22Rv1 (cell line): ENCODE measurements at regions not wholly inside any gene's neighbourhood (a gene's known extent, or its start where the extent isn't known, plus 50 kb on each side); places are given as distances from the start of the nearest gene placed in this dataset.

ENCODE experiments used
- H3K27ac ChIP-seq: fragments of 450-650 bp; 2 replicates; pipeline ENCODE4 v1.5.1; 2017
- ZFX ChIP-seq: fragments of 450-650 bp; IDR thresholded peaks from 2 replicates; pipeline ENCODE4 v1.6.1; 2017; ENCODE audit warnings: antibody characterized with exemption, borderline replicate concordance
- TF ChIP-seq, protein P1 (sequence below): fragments of 450-650 bp; IDR thresholded peaks from 2 replicates; pipeline ENCODE4 v1.5.1; 2017; ENCODE audit warnings: mild to moderate bottlenecking

DNA sequence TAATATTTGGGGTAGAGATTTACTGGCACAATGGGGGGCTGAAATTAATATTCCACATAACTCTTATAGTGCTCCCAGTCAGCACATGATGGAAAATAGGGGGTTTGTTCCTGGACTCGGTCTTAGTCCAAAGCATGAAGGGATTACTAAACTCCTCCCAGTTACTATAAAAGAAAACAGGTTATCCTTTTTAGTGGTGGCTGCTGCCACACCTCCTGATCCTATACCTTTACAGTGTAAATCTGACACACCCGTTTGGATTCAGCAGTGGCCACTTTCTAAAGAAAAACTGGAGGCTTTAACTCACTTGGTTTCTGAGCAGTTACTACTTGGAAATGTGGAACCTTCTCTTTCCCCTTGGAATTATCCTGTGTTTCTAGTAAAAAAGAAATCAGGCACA is 572.9 kb upstream of the PTGER4 start:
- no peak overlapping the region for H3K27ac ChIP-seq
- TF ChIP-seq, protein P1, sequence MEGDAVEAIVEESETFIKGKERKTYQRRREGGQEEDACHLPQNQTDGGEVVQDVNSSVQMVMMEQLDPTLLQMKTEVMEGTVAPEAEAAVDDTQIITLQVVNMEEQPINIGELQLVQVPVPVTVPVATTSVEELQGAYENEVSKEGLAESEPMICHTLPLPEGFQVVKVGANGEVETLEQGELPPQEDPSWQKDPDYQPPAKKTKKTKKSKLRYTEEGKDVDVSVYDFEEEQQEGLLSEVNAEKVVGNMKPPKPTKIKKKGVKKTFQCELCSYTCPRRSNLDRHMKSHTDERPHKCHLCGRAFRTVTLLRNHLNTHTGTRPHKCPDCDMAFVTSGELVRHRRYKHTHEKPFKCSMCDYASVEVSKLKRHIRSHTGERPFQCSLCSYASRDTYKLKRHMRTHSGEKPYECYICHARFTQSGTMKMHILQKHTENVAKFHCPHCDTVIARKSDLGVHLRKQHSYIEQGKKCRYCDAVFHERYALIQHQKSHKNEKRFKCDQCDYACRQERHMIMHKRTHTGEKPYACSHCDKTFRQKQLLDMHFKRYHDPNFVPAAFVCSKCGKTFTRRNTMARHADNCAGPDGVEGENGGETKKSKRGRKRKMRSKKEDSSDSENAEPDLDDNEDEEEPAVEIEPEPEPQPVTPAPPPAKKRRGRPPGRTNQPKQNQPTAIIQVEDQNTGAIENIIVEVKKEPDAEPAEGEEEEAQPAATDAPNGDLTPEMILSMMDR, result no peak
- TF ChIP-seq ZFX, result no peak

DNA sequence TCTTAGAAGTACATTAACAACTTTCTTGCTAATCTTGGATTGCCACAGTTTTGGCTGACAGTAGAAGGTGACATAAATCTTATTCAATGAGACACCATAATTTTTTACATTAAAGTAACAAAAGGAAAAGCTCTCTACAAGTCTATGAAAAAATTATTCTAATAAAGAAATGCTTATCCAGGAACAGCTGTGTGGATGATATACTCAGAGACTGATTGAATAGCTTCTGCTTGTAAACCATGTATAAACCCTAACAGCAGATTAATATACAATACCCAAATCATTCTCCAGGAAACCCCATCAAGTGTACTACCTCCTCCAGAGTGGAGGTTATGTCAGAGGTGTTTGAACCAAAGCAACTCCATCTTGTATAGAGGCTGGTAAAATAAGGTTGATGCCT is 581.4 kb upstream of the PTGER4 start:
- TF ChIP-seq, protein P1, result no peak
- TF ChIP-seq ZFX, result no peak
- H3K27ac ChIP-seq, result no peak overlapping the region

DNA sequence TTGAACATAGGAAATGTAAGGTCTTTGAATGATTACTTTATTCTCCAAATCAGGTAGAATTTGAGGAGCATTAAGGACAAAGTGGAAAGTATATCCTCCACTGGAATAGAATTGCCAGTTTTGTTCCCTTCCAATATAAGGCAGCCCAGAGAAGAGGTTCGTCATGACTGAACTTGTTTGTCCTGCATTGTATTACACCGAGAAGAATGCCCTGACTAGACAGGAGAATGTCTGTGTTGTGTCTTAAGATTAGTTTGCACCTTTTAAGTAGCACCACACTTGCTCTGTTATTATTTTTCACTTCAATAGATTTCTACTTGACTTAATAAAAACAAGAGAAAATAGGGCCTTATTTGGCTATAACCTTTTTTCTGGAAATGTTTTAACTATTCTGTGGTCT is 586.2 kb upstream of the PTGER4 start:
- no peak for TF ChIP-seq ZFX
- TF ChIP-seq, protein P1, result no peak
- no peak overlapping the region for H3K27ac ChIP-seq

DNA sequence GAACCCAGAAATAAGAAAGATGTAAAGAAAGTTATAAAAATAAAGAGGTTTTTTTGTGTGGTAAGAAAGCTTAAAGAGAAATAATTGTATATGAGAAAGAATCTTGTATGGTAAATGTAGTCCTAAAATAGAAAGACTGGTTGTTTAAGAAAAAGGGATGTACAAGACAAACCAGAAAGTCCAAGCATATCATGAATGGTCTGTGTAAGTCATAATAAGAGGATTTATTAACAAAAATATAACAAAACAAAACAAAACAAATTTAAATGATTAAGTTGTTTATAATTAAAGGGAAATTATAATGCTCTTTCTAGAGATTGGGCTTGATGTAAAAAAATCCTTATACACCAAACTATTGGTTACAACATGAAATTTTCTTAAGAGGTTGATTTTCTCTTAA is 590.4 kb upstream of the PTGER4 start:
- H3K27ac ChIP-seq, result no peak overlapping the region
- TF ChIP-seq, protein P1, result no peak
- no peak for TF ChIP-seq ZFX

DNA sequence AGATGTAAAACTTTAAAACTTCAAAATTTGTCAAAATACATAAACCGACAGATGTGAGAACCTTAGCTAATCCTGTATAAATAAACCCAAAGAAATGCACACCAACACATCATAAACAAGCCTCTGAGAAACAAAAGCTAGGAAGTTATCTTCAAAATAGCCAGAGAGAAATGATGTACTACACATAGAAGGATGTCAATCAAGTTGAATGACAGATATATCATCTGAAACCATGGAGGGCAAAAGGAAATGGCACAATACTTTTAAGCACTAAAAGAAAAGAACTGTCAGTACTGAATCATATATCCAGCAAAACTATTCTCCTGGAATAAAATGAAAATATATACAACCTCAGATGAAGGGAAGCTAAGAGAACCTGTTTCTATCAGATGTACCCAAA is 595.1 kb upstream of the PTGER4 start:
- no peak overlapping the region for H3K27ac ChIP-seq
- no peak for TF ChIP-seq ZFX
- TF ChIP-seq, protein P1, result no peak

DNA sequence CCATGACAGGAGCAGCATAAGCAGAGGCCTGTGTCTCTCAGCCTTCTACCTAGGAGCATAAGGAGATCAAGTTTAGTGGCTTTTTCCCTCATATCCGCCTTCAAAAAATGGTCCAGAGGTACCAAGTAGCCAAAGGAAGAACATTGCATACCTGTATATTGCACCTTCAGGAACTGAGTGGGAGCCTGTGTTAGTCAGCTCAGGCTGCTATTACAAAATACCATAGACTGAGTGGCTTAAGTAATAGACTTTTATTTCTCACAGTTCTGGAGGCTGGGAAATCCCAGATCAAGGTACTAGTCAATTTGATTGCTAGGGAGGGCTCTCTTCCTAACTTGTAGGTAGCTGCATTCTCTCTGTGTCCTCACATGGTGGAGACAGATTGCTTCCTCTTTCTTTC is 597.4 kb upstream of the PTGER4 start:
- no peak overlapping the region for H3K27ac ChIP-seq
- no peak for TF ChIP-seq ZFX
- TF ChIP-seq, protein P1, result no peak

DNA sequence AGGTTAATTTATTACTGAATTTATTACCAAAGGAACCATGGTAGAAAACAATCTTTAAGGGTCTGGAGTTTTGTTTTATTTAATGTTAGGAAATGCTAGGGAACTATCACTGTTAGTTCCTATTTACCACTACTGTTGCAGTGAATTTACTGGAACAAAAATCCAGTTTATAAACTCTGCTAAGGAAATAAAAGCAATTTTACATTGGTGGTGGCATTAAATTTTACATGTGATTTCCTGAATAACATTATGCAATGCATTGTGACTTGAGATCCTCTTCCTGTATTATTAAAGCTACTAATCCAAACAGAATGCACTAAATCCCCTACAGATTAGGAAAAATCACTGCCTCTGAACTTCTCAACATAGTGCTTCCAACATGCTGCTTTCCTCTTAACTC is 599.5 kb upstream of the PTGER4 start:
- no peak for TF ChIP-seq ZFX
- TF ChIP-seq, protein P1, result no peak
- no peak overlapping the region for H3K27ac ChIP-seq
